ENCODE measurements at regions not wholly inside any gene's neighbourhood (a gene's known extent, or its start where the extent isn't known, plus 50 kb on each side); places are given as distances from the start of the nearest gene placed in this dataset.

GRCh38 chr1:163980394-163980793 lies 578.6 kb upstream of the PBX1 start:
- TF ChIP-seq, protein P1, sequence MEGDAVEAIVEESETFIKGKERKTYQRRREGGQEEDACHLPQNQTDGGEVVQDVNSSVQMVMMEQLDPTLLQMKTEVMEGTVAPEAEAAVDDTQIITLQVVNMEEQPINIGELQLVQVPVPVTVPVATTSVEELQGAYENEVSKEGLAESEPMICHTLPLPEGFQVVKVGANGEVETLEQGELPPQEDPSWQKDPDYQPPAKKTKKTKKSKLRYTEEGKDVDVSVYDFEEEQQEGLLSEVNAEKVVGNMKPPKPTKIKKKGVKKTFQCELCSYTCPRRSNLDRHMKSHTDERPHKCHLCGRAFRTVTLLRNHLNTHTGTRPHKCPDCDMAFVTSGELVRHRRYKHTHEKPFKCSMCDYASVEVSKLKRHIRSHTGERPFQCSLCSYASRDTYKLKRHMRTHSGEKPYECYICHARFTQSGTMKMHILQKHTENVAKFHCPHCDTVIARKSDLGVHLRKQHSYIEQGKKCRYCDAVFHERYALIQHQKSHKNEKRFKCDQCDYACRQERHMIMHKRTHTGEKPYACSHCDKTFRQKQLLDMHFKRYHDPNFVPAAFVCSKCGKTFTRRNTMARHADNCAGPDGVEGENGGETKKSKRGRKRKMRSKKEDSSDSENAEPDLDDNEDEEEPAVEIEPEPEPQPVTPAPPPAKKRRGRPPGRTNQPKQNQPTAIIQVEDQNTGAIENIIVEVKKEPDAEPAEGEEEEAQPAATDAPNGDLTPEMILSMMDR (IDR thresholded peaks at IDR 0.05), result no peak
- no peak for TF ChIP-seq POLR2A (IDR thresholded peaks at IDR 0.05)
